HCT116 (cell line): ENCODE measurements at regions not wholly inside any gene's neighbourhood (a gene's known extent, or its start where the extent isn't known, plus 50 kb on each side); places are given as distances from the start of the nearest gene placed in this dataset.

ENCODE experiments used
- CTCF ChIP-seq, 3 experiments: fragments of 200-600 bp in 1 of 3; sonication (generic) in 1 of 3; IDR thresholded peaks in 2 of 3; conservative IDR thresholded peaks in 1 of 3; 2 replicates each; pipeline ENCODE4 v1.5.1; 2012 to 2017; ENCODE audit warnings: low read depth in 2 of 3, low read length in 2 of 3, antibody characterized with exemption in 1 of 3, borderline replicate concordance in 1 of 3, control low read depth in 1 of 3, mild to moderate bottlenecking in 1 of 3, mixed read lengths in 1 of 3, mixed run types in 1 of 3, moderate library complexity in 1 of 3; ENCODE audit not compliant: insufficient read depth in 1 of 3
- EZH2 ChIP-seq: fragments of 200-600 bp; sonication (generic); IDR thresholded peaks from 2 replicates; pipeline ENCODE4 v1.6.1; 2017; ENCODE audit warnings: antibody characterized with exemption, mixed run types
- MAX ChIP-seq: IDR thresholded peaks from 2 replicates; pipeline ENCODE4 v1.6.1; 2012
- POLR2AphosphoS5 ChIP-seq: IDR thresholded peaks from 2 replicates; pipeline ENCODE4 v1.6.1; 2011; ENCODE audit warnings: mild to moderate bottlenecking, low read depth, low read length, moderate library complexity
- REST ChIP-seq: IDR thresholded peaks from 2 replicates; pipeline ENCODE4 v1.6.1; 2012; ENCODE audit warnings: low read depth
- SIN3A ChIP-seq: IDR thresholded peaks from 2 replicates; pipeline ENCODE4 v1.6.1; 2012; ENCODE audit warnings: low read depth
- SRF ChIP-seq: IDR thresholded peaks from 2 replicates; pipeline ENCODE4 v1.6.1; 2012; ENCODE audit warnings: low read depth
- ZNF274 ChIP-seq: fragments of 200-500 bp; sonication (Bioruptor generic); IDR thresholded peaks from 2 replicates; pipeline ENCODE4 v1.6.1; 2014; ENCODE audit warnings: mild to moderate bottlenecking, low read depth, low read length, inconsistent platforms
- TF ChIP-seq, protein P1 (sequence below): IDR thresholded peaks from 2 replicates; pipeline ENCODE4 v1.6.1; 2011; ENCODE audit warnings: mild to moderate bottlenecking, low read length, moderate library complexity; ENCODE audit not compliant: insufficient replicate concordance; ENCODE audit errors: extremely low read depth

GRCh38 chr1:191065346-191065745 is 587.7 kb upstream of the BRINP3 start:
- TF ChIP-seq REST, result no peak
- TF ChIP-seq EZH2, result no peak
- TF ChIP-seq POLR2AphosphoS5, result no peak
- no peak for TF ChIP-seq ZNF274
- TF ChIP-seq, protein P1, sequence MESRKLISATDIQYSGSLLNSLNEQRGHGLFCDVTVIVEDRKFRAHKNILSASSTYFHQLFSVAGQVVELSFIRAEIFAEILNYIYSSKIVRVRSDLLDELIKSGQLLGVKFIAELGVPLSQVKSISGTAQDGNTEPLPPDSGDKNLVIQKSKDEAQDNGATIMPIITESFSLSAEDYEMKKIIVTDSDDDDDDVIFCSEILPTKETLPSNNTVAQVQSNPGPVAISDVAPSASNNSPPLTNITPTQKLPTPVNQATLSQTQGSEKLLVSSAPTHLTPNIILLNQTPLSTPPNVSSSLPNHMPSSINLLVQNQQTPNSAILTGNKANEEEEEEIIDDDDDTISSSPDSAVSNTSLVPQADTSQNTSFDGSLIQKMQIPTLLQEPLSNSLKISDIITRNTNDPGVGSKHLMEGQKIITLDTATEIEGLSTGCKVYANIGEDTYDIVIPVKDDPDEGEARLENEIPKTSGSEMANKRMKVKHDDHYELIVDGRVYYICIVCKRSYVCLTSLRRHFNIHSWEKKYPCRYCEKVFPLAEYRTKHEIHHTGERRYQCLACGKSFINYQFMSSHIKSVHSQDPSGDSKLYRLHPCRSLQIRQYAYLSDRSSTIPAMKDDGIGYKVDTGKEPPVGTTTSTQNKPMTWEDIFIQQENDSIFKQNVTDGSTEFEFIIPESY, result no peak
- TF ChIP-seq SRF, result no peak
- no peak for TF ChIP-seq CTCF (IDR thresholded peaks at IDR 0.05 in 2 of 3, conservative IDR thresholded peaks at IDR 0.05 in 1 of 3; ENCODE audit: borderline replicate concordance in 1 of 3, insufficient read depth in 1 of 3, low read depth in 2 of 3, low read length in 2 of 3)
- no peak for TF ChIP-seq MAX
- TF ChIP-seq SIN3A, result no peak
